Glomerular visceral epithelial cell (primary cell): ENCODE measurements at regions not wholly inside any gene's neighbourhood (a gene's known extent, or its start where the extent isn't known, plus 50 kb on each side); places are given as distances from the start of the nearest gene placed in this dataset.

Experiments used
- DNase-seq: peaks from one replicate; pipeline ENCODE4 v3.0.0-alpha.2; 2016; ENCODE audit errors: extremely low spot score

- DNase-seq = no peak
Observed at GRCh38 chr9:1267141-1267570, 217.0 kb downstream of the DMRT2 start.

DNA sequence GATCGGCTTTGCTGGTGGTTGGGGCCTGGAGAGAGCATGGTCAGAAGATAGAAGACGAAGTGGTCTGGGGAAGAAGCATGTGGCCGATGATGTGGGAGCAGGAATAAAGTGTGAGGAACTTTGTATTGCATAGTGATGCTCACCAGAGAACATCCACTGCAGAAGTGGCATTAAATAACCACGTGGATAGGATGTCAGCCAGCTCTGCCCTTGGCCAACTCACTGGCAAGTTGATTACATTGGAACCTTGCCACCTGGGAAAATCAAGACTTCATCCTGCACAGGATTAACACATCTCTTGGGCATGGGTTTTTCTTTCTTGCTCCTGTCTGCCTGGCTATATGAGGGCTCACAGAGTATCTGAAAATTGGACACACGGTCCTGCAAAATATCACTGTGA, 217.4 kb downstream of the DMRT2 start:
- DNase-seq = no peak

GRCh38 chr9:1269533-1270315, 219.6 kb downstream of the DMRT2 start:
- no peak for DNase-seq

DNA sequence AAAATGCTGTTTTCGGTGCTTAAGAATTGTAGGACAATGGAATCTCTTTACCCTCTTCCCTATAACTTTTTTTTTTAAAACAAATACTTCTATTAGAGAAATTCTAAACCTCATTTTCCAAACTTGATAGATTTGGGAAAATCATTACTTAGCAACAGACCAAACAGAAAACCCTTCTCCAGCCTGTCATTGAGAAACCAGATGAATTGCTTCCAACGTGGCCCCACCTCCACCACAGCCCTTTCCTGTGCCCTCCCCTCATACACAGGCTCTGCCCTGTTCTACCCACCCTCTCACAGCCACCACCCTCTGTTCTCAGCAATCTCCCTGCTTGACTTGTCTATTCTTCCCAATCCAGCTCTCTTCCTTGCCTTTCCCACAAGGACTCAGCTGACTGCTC, 221.2 kb downstream of the DMRT2 start:
- no peak for DNase-seq

DNA sequence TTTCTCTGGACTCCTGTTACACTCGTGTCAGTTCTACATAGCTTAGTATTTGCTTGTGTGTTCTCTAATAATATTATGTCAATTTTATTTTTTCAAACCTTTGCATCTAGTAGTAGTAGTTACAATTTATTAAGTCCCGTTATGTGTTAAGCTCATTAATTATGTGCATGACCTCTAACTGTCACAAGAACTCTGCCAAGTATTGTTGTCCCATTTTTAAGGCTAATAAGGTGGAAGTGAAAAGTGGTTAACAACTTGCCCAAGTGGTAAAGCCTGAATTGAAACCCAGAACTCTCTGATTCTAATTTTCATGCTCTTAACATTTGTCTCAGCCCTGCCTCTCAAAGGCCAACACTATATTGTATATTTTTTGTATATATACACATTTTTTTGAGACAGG, 221.6 kb downstream of the DMRT2 start:
- DNase-seq = no peak

DNA sequence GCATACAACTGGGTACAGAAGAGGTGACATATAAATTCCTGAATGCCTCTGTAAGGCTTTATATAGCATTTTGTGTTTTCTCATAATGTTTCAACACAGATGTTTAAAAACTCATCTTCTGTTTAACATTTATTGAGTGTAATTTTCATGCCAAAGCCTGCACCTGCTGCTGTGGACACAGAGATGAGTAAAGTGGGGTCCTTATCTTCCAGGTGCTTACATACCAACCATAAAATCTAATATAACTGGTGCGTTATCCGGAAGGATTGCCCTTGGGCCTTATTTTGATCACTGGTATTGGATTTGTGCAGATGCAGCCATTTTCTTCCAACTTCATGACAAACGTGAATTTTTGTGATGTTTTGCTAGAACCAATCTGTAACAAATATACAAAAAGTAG, 222.3 kb downstream of the DMRT2 start:
- no peak for DNase-seq

DNA sequence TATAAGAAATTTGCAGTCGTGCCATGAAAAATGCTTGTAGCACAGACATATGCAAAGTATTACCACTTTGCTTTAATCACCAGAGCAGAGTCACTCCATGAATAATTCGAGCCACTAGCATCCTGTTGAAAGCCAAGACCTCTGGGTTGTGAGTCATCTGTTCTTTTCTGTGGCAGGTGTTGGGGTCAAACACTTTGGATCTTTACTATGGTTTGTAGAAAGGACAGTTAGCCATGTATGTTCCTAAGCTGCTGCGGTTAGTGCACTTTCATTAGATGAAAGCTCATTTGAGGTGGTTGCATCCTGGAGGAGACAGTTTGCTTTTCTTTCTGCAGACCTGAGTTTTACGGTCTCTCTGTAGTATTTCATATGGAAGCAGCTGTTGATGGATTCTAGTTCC, 223.7 kb downstream of the DMRT2 start:
- DNase-seq = no peak

- no peak for DNase-seq
Observed at GRCh38 chr9:1274334-1274733, 224.2 kb downstream of the DMRT2 start.

DNA sequence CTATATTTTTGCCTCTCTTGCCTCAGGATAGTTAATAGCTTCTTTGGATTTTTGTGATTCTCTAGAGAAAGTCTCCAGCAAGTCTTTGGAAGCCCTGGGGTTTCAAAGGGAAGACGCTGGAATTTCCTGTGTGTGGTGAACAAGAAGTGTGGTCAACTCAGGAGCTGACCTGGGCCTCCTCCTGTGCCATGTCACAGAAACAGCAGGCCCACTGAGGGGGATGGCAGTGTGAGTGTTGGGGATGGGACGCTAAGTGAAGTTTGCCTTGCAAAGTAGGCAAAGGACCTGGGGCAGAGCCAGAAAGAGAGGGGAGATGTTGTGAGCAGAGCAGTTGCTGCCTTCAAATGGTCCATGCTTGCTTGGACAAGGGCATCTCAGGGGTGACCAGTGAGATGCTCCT, 226.3 kb downstream of the DMRT2 start:
- DNase-seq = no peak

GRCh38 chr9:1284727-1285126, 234.6 kb downstream of the DMRT2 start:
- no peak for DNase-seq

GRCh38 chr9:1285526-1285925, 235.4 kb downstream of the DMRT2 start:
- DNase-seq = no peak

DNA sequence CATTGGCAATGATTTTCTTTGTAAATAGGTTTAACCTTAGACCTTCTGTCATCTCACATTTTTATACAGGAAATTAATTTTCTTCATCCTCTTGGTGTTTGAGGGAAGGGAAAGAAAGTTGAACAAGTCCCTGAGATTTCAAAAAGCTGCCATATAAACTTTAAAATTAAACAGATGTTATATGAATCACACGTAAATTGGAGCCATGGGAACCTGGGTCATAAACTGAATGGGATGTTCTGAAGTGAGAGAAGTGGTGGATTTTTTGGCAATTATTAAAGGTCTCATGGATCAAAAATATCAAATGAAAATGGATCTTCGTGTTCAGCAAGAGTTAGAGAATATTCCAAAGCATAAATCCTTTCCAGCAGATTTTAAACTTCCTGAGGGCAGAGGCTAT, 242.2 kb downstream of the DMRT2 start:
- DNase-seq = no peak

DNA sequence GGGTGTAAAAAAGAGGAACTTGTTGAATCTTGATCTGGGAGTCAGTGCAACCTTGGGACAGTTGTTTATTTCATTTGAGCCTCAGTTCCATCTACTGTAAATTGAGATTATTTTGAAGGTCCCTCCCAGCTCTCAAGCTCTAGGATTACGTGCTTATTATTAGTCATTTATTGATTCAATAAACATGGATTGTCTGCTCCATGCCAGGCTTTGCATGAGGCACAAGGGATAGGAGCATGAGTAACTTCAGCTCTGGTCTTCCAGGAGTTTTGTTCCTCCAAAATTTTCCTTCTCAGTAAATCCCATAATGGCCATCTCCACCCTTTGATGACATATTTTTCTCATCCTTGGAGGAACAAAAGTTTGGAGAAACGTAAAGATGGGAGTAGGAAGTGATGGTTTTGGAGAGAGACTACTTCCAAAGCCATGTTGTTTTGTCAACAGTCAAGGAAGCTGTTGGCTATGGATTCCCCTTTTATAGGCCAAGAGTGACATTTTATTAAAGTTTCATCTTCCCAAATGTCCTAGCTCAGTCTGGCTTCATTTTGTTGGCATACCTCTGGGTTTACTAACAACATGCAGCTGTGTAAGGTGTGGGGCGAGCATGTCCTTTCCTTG, 244.6 kb downstream of the DMRT2 start:
- no peak for DNase-seq

DNA sequence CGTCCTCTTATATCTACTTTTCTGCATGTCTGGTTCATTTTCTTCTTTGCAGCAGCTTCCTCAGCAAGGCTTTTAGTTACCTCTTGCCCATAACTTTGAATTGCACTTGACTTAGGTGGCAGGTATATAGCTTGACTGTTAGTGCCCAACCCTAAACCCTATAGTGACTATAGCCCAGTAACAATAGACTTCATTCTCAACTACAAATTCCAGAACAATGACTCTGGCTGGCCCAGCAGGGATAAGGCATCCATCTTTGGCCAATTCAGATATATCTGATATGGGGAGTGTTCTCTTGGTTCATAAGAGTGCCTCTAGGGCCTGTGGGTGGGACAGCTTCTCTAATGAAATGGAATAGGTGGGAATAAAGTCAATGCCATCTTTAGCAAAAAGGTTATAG, 246.2 kb downstream of the DMRT2 start:
- DNase-seq = no peak

- no peak for DNase-seq
Observed at GRCh38 chr9:1298046-1298445, 247.9 kb downstream of the DMRT2 start.

GRCh38 chr9:1300941-1301340, 250.8 kb downstream of the DMRT2 start:
- no peak for DNase-seq

- no peak for DNase-seq
Observed at GRCh38 chr9:1303932-1304331, 253.8 kb downstream of the DMRT2 start.

GRCh38 chr9:1311462-1312042, 261.4 kb downstream of the DMRT2 start:
- DNase-seq = no peak

GRCh38 chr9:1319436-1319835, 269.3 kb downstream of the DMRT2 start:
- no peak for DNase-seq

DNA sequence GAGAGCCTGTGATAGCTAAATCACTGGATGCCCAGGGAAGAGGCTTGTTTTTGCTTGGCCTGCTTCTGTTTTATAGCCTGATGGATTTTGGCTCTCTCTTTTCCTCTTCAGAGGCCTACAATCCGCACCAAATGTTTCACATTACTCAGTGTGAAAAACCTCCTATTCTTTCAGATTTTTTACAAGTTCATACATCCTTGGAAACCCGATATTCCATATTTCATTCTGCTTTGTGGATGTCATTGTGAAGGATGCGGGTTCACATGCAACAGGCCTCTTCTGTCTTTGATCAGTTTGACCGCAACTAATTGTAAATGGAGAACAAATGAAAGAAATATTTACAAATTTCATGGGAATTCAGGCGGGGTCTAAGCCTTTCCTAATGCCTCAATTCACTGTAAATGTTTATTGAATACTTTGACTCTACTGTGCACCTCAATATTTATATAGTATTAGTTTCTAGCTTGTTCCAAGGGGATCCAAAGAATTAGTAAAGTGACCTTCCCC, 269.9 kb downstream of the DMRT2 start:
- DNase-seq = no peak

DNA sequence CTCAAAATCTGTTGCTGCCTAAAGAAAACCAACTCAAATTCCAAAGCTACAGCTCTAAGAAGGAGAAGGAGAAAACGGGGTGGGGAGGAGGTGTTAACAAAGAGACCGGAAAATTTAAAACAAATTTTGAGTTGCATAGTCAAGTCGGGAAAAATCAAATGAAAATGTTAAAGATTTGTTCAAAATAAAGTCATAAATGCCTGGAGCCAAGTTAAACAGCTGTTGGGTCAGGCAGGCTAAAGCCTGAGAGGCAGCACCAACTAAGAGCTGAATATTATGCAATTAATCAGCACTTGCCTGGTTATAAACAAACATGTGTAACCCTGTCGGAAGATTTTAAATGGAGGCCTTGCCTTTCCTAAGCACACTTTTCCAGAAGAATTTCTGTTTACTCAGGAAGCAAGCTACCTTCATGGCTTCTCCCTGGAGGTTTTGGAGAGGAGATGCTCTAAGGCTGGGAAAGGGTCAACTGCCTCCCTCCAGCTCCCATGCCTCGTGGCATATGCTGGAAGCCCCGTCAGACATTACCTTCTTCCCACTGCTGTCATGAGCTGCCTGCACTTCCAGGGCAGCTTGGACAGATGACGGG, 270.5 kb downstream of the DMRT2 start:
- DNase-seq = no peak

DNA sequence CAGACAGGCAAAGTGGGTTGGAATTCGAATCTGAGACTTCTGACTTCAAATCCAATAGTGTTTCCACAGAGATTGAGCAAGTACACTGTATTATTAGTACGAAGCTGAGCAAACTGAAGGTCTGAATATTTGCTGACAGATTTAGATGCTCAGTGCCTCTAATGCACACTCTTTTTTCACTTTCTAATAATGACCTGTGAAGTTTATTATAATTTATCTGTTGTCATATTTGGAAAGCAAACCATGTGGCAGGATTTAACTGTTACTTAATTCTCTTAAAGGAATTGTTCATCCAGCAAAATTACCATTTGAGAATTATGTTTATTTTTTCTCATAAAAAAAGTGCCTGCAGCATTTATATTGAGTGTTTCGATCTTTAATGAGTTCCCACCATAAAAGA, 277.3 kb downstream of the DMRT2 start:
- DNase-seq = no peak

GRCh38 chr9:1328341-1328740, 278.2 kb downstream of the DMRT2 start:
- DNase-seq = no peak
